ENCODE measurements at regions not wholly inside any gene's neighbourhood (a gene's known extent, or its start where the extent isn't known, plus 50 kb on each side); places are given as distances from the start of the nearest gene placed in this dataset.
A peak's percentile ranks its signal among the peaks of the same experiment; 100 is the strongest.

DNA sequence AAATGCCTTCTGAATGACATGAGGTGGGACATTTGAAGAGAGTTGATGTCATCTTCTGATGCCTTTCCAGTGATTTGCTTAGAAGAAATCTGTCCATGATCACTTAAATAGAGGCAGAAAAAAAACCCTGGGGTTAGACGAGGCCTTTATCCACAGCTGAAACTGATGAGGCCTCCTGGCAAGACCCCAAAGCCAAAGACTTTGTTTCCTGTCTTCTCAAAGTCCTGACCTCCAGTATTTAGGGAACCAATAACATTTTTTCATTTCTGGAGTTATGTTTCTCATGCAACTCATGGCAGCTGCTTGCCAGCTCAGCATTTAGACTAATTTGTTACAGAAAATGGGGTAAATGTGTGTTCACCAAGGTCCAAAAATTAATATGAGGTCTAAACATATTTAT lies 248.0 kb upstream of the PRDM1 start:
- DNase-seq (peak in 1 of 4 donors; percentile 18), ATAC-seq (no peak)
- Histone ChIP-seq H3K4me1 (no peaks in the 10 kb centered on the region), H3K36me3 (replicated peaks in 1 of 2; ENCODE audit: insufficient read depth in 1 of 2, low read depth in 2 of 2) (no peaks in the 10 kb centered on the region), H3K4me3 (no peak overlapping the region), H3K9me3 (no peaks in the 10 kb centered on the region), H3K27me3 (no peaks in the 10 kb centered on the region), H3K27ac (no peak overlapping the region)
- TF ChIP-seq POLR2A (IDR thresholded peaks at IDR 0.05): no peak
- TF ChIP-seq, protein P1, sequence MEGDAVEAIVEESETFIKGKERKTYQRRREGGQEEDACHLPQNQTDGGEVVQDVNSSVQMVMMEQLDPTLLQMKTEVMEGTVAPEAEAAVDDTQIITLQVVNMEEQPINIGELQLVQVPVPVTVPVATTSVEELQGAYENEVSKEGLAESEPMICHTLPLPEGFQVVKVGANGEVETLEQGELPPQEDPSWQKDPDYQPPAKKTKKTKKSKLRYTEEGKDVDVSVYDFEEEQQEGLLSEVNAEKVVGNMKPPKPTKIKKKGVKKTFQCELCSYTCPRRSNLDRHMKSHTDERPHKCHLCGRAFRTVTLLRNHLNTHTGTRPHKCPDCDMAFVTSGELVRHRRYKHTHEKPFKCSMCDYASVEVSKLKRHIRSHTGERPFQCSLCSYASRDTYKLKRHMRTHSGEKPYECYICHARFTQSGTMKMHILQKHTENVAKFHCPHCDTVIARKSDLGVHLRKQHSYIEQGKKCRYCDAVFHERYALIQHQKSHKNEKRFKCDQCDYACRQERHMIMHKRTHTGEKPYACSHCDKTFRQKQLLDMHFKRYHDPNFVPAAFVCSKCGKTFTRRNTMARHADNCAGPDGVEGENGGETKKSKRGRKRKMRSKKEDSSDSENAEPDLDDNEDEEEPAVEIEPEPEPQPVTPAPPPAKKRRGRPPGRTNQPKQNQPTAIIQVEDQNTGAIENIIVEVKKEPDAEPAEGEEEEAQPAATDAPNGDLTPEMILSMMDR (IDR thresholded peaks at IDR 0.05): no peak
- intact Hi-C loops (cut with DNase I): no loop called here
- 0 to 10% methylated on average over 1 of the region's 1 CpG for WGBS, 2 donors

DNA sequence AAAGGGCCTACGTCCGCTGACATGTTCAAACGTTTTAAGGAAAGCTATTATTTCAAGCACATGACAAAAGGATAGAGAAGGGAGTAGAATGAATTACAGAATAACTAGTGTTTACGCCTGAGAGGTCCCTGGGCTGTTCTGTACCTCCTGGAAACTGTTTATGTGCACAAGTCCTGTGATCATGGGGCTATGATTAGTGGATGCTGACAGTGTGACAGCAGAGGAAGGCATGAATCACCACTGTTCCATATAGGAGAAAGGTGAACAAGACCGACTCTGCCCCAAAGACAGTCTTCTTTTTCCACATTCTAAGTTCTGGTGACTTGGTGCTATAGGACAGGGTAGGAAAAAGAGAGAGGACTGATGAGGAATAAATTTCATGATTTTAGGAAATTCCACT lies 249.2 kb upstream of the PRDM1 start:
- no peaks in the 10 kb centered on the region for H3K4me1 ChIP-seq
- TF ChIP-seq, protein P1 (IDR thresholded peaks at IDR 0.05): no peak
- TF ChIP-seq POLR2A (IDR thresholded peaks at IDR 0.05): no peak
- H3K4me3 ChIP-seq: no peak overlapping the region
- DNase-seq (no peak), ATAC-seq (no peak)
- intact Hi-C loops (cut with DNase I): no loop called here
- WGBS, 2 donors: 73 to 74% methylated on average over 5 of the region's 5 CpGs
- H3K27me3 ChIP-seq: no peaks in the 10 kb centered on the region
- no peaks in the 10 kb centered on the region for H3K36me3 ChIP-seq (replicated peaks in 1 of 2; ENCODE audit: insufficient read depth in 1 of 2, low read depth in 2 of 2)
- no peak overlapping the region for H3K27ac ChIP-seq
- no peaks in the 10 kb centered on the region for H3K9me3 ChIP-seq

DNA sequence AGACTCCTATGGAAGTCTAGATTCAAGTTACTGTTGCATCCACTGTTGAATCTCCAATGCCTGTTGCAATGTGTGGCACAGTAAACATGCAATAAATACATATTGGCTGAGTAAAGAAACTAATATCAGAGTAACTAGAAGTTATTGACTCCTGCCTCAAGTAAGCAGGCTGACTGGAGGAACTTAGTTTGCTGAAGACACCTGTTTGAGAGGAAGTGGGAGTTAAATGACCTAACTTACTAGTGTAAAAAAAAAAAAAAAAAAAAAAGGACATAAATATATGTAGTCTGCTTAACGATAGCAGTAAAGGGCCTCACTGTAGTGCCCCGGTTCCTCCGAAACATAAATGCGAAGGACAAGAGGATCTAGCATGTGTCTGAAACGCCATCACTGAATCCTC lies 249.8 kb upstream of the PRDM1 start:
- 86 to 91% methylated on average over 5 of the region's 5 CpGs for WGBS, 2 donors
- intact Hi-C loops (cut with DNase I): no loop called here
- H3K27ac ChIP-seq: no peak overlapping the region
- no peaks in the 10 kb centered on the region for H3K4me1 ChIP-seq
- H3K36me3 ChIP-seq (replicated peaks in 1 of 2; ENCODE audit: insufficient read depth in 1 of 2, low read depth in 2 of 2): no peaks in the 10 kb centered on the region
- ATAC-seq (no peak), DNase-seq (no peak)
- H3K4me3 ChIP-seq: no peak overlapping the region
- TF ChIP-seq, protein P1 (IDR thresholded peaks at IDR 0.05): no peak
- TF ChIP-seq POLR2A (IDR thresholded peaks at IDR 0.05): no peak
- H3K9me3 ChIP-seq: no peaks in the 10 kb centered on the region
- H3K27me3 ChIP-seq: no peaks in the 10 kb centered on the region

DNA sequence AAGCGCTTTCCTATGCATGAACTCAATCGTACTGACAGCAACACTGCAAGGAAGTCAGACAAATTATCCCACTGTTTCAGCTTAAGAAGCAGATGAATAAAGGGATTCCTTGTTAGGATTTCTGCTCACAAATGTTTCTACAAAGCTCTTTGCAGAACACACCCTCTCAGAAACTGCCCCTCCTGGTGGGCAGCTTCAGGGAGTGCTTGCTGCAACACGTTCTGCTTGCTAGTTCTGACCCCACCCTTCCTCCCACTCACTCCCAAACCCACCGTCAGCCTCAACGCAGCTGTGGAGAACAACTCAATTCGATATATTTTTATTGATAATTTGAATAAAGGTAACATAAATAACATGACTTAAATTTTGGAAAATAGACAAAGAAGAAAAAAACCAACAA lies 250.8 kb upstream of the PRDM1 start:
- no peak for DNase-seq
- H3K27ac ChIP-seq: no peak overlapping the region
- 62% methylated on average over 6 of the region's 6 CpGs for WGBS, 2 donors
- H3K27me3 ChIP-seq: no peaks in the 10 kb centered on the region
- H3K4me3 ChIP-seq: no peak overlapping the region
- H3K4me1 ChIP-seq: no peaks in the 10 kb centered on the region
- no peak for TF ChIP-seq POLR2A (IDR thresholded peaks at IDR 0.05)
- H3K9me3 ChIP-seq: no peaks in the 10 kb centered on the region
- no peak for ATAC-seq
- intact Hi-C loops (cut with DNase I): no loop called here
- H3K36me3 ChIP-seq (replicated peaks in 1 of 2; ENCODE audit: insufficient read depth in 1 of 2, low read depth in 2 of 2): no peaks in the 10 kb centered on the region

DNA sequence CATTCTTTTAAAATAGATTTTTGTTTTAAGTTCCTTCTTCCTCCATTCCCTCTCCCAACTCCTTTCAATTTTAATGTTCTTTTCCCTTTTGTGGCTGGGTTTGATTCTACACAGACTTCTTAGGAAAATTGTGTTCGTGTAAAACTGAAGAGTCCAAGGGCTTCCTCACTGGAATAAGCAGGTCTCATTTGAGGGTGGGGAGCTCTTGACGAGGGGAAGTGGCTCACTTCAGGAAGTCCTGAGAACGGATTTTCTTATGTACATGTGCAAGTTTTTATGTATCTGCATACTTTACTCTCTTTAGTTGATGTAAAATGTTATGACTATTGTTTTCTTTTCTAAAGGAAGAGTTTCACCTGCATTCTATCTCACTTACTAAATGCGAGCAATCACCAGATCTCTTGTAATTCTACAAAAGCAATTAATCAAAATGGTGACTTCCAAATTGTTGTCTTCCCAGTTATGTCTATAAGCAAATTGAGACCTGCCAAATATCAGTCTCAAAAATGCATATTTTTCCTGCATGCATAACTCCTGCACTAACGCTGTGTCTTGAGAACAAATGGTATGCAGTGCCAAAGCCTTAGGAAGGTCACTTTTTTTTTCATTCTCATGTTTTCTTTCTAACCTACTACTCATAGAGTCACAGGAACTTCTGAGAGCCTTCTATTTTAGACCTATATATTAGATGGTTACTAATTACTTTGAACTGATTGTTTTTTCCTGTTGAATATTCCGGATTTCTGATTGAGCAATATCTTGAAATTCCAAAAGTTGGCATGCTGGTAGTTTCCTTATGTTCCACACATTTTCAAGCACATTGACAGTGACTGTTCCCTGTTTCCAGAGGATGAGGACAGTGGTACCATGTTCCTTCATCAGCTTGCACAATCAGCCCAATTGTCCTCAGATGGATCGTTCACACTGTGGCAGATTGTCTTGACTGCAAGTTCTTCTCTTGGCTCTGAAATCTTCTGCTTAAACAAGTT lies 251.9 kb upstream of the PRDM1 start:
- 63 to 70% methylated on average over 7 of the region's 7 CpGs for WGBS, 2 donors
- Histone ChIP-seq H3K27ac (no peak overlapping the region), H3K4me1 (no peaks in the 10 kb centered on the region), H3K27me3 (no peaks in the 10 kb centered on the region), H3K4me3 (no peak overlapping the region), H3K36me3 (replicated peaks in 1 of 2; ENCODE audit: insufficient read depth in 1 of 2, low read depth in 2 of 2) (no peaks in the 10 kb centered on the region), H3K9me3 (no peaks in the 10 kb centered on the region)
- DNase-seq (no peak), ATAC-seq (no peak)
- intact Hi-C loops (cut with DNase I): no loop called here
- TF ChIP-seq, protein P1 (IDR thresholded peaks at IDR 0.05): no peak
- no peak for TF ChIP-seq POLR2A (IDR thresholded peaks at IDR 0.05)

Data from body of pancreas (tissue), 4 donors.